Panc1 (cell line): ENCODE measurements at regions not wholly inside any gene's neighbourhood (a gene's known extent, or its start where the extent isn't known, plus 50 kb on each side); places are given as distances from the start of the nearest gene placed in this dataset.

Experiments used
- ATAC-seq: fragments of 200-7000 bp; cut with Tn5 transposase; 2 replicates; pipeline ENCODE4 v1.9.1; 2020; ENCODE audit warnings: mild to moderate bottlenecking, moderate library complexity
- BruUV-seq: library from RNA; stranded (reverse); fragments of 400-500 nt; replicated peaks from 2 replicates; lab custom pipeline; 2021; lab: Mats Ljungman, UMichigan
- CTCF ChIA-PET: fragments of 300-600 bp; sonication (Branson Sonifier 250); formaldehyde crosslinking; loops from one replicate; lab custom pipeline; 2022; ENCODE audit warnings: antibody characterized with exemption; lab: Charles Lee
- POLR2A ChIA-PET: fragments of 300-600 bp; sonication (Branson Sonifier 250); formaldehyde crosslinking; loops from one replicate; lab custom pipeline; 2022; ENCODE audit warnings: antibody characterized with exemption; lab: Charles Lee
- DNase-seq: peaks from one replicate; pipeline ENCODE4 v3.0.0-alpha.2; 2010; ENCODE audit warnings: low read depth, low spot score
- H3K27ac ChIP-seq: 2 replicates; pipeline ENCODE4 v1.5.1; 2011; ENCODE audit warnings: mild to moderate bottlenecking, low read length, inconsistent platforms
- H3K27me3 ChIP-seq: fragments of 200-500 bp; sonication (Bioruptor generic); 2 replicates; pipeline ENCODE4 v1.6.0; 2014; ENCODE audit warnings: low read length, inconsistent platforms; ENCODE audit not compliant: control insufficient read depth, insufficient read depth
- H3K36me3 ChIP-seq: fragments of 200-500 bp; sonication (Bioruptor generic); 2 replicates; pipeline ENCODE4 v1.5.1; 2014; ENCODE audit warnings: inconsistent platforms, mild to moderate bottlenecking, low read length, moderate library complexity; ENCODE audit not compliant: control insufficient read depth, insufficient read depth
- H3K4me1 ChIP-seq: 2 replicates; pipeline ENCODE4 v1.5.1; 2011; ENCODE audit warnings: inconsistent platforms, mild to moderate bottlenecking, low read length, moderate library complexity; ENCODE audit not compliant: control insufficient read depth, insufficient read depth
- H3K4me3 ChIP-seq, 2 experiments: 2 replicates each; pipeline ENCODE4 v1.5.1; 2011 to 2012; ENCODE audit warnings: low read depth in 2 of 2, low read length in 2 of 2, mild to moderate bottlenecking in 2 of 2, inconsistent platforms in 1 of 2, moderate library complexity in 1 of 2
- H3K9me3 ChIP-seq: fragments of 200-500 bp; sonication (Bioruptor generic); 2 replicates; pipeline ENCODE4 v1.5.1; 2014; ENCODE audit warnings: low read depth, mild to moderate bottlenecking, inconsistent platforms, low read length, moderate library complexity; ENCODE audit not compliant: control insufficient read depth, insufficient read depth
- POLR2AphosphoS5 ChIP-seq: IDR thresholded peaks from 2 replicates; pipeline ENCODE4 v1.6.1; 2012; ENCODE audit warnings: mild to moderate bottlenecking, low read depth, low read length, moderate library complexity
- SIN3A ChIP-seq: IDR thresholded peaks from 2 replicates; pipeline ENCODE4 v1.6.1; 2012; ENCODE audit warnings: low read depth, mild to moderate bottlenecking, low read length, moderate library complexity, borderline replicate concordance; ENCODE audit not compliant: insufficient read depth
- TCF7L2 ChIP-seq: IDR thresholded peaks from 2 replicates; pipeline ENCODE4 v1.6.1; 2011; ENCODE audit warnings: mild to moderate bottlenecking, low read depth, low read length, inconsistent platforms
- in situ Hi-C: cut with HindIII; loops from 2 replicates; pipeline ENCODE4 v1.10.0; 2016; ENCODE audit warnings: low sequenced_read_pairs, low pct_unique_long_range_greater_than_20kb
- intact Hi-C: fragments of 100-400 bp; cut with micrococcal nuclease; formaldehyde crosslinking; loops from one replicate; pipeline ENCODE4 v1.10.0; 2022; ENCODE audit not compliant: unreplicated experiment
- TF ChIP-seq, protein P1 (sequence below), 2 experiments: IDR thresholded peaks; 2 replicates each; pipeline ENCODE4 v1.6.1; 2011 to 2012; ENCODE audit warnings: low read depth in 2 of 2, control low read depth in 1 of 2, low read length in 1 of 2, mild to moderate bottlenecking in 1 of 2, moderate library complexity in 1 of 2; ENCODE audit not compliant: insufficient read depth in 1 of 2
- TF ChIP-seq, protein P2 (sequence below): fragments of 450-650 bp; IDR thresholded peaks from 2 replicates; pipeline ENCODE4 v1.5.1; 2017; ENCODE audit warnings: mild to moderate bottlenecking

DNA sequence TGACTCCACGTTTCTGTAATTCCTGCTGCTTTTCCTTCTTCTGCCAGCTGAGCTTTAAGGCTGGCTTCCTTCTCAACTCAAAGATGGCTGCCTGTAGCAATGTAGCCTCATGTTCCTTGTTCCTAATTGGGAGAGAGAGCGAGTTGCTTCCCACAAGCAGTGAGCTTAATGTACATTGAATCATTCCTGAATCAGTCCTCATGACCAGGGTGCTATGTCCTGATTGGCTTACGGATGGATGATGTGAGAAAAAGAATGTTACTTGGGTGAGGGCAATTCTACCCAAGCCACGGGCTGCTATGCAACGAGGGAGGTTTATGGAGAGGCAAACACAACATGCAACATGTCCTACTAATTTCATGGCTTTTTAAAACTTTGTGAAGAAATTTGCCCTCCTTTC is 356.2 kb downstream of the RASEF start:
- ChIA-PET POLR2A (no interaction called here), CTCF (no interaction called here)
- Histone ChIP-seq H3K9me3 (no peaks in the 10 kb centered on the region), H3K4me1 (no peaks in the 10 kb centered on the region), H3K27me3 (no peaks in the 10 kb centered on the region), H3K27ac (no peak overlapping the region), H3K36me3 (no peaks in the 10 kb centered on the region), H3K4me3 (no peak overlapping the region)
- intact Hi-C loops (no loop called here), in situ Hi-C loops (no loop called here)
- BruUV-seq: no TSS peak
- DNase-seq: no peak
- ATAC-seq: no peak
- TF ChIP-seq, protein P1, sequence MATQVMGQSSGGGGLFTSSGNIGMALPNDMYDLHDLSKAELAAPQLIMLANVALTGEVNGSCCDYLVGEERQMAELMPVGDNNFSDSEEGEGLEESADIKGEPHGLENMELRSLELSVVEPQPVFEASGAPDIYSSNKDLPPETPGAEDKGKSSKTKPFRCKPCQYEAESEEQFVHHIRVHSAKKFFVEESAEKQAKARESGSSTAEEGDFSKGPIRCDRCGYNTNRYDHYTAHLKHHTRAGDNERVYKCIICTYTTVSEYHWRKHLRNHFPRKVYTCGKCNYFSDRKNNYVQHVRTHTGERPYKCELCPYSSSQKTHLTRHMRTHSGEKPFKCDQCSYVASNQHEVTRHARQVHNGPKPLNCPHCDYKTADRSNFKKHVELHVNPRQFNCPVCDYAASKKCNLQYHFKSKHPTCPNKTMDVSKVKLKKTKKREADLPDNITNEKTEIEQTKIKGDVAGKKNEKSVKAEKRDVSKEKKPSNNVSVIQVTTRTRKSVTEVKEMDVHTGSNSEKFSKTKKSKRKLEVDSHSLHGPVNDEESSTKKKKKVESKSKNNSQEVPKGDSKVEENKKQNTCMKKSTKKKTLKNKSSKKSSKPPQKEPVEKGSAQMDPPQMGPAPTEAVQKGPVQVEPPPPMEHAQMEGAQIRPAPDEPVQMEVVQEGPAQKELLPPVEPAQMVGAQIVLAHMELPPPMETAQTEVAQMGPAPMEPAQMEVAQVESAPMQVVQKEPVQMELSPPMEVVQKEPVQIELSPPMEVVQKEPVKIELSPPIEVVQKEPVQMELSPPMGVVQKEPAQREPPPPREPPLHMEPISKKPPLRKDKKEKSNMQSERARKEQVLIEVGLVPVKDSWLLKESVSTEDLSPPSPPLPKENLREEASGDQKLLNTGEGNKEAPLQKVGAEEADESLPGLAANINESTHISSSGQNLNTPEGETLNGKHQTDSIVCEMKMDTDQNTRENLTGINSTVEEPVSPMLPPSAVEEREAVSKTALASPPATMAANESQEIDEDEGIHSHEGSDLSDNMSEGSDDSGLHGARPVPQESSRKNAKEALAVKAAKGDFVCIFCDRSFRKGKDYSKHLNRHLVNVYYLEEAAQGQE (IDR thresholded peaks at IDR 0.05; ENCODE audit: insufficient read depth in 1 of 2, low read depth in 2 of 2, low read length in 1 of 2): no peak
- TF ChIP-seq TCF7L2 (no peak), SIN3A (no peak), POLR2AphosphoS5 (no peak)
- TF ChIP-seq, protein P2, sequence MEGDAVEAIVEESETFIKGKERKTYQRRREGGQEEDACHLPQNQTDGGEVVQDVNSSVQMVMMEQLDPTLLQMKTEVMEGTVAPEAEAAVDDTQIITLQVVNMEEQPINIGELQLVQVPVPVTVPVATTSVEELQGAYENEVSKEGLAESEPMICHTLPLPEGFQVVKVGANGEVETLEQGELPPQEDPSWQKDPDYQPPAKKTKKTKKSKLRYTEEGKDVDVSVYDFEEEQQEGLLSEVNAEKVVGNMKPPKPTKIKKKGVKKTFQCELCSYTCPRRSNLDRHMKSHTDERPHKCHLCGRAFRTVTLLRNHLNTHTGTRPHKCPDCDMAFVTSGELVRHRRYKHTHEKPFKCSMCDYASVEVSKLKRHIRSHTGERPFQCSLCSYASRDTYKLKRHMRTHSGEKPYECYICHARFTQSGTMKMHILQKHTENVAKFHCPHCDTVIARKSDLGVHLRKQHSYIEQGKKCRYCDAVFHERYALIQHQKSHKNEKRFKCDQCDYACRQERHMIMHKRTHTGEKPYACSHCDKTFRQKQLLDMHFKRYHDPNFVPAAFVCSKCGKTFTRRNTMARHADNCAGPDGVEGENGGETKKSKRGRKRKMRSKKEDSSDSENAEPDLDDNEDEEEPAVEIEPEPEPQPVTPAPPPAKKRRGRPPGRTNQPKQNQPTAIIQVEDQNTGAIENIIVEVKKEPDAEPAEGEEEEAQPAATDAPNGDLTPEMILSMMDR: no peak

DNA sequence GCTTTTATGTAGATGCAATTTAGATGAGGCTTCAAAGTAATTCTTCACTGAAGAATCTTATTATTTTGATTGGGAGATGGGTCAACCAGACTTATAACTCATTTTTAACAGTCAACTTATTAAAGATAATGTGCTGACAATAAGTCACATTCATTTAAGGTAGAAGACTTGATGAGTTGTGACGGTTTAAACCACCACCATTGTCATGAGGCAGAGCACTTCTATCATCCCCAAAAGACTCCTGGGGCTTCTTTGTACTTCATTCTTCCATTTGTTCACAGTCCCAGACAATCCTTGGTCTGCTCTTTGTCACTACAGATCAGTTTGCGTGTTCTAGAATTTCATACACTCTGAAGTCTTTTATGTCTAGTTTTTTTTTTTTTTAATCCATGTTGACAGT is 346.1 kb downstream of the RASEF start:
- ChIA-PET CTCF (no interaction called here), POLR2A (no interaction called here)
- intact Hi-C loops (no loop called here), in situ Hi-C loops (no loop called here)
- no peak overlapping the region for H3K27ac ChIP-seq
- no peaks in the 10 kb centered on the region for H3K9me3 ChIP-seq
- no peaks in the 10 kb centered on the region for H3K4me1 ChIP-seq
- H3K27me3 ChIP-seq: no peaks in the 10 kb centered on the region
- no peak for DNase-seq
- TF ChIP-seq POLR2AphosphoS5 (no peak), SIN3A (no peak)
- TF ChIP-seq, protein P2: no peak
- TF ChIP-seq, protein P1 (IDR thresholded peaks at IDR 0.05; ENCODE audit: insufficient read depth in 1 of 2, low read depth in 2 of 2, low read length in 1 of 2): no peak
- no TSS peak for BruUV-seq
- no peak for ATAC-seq
- H3K4me3 ChIP-seq: no peak overlapping the region
- H3K36me3 ChIP-seq: no peaks in the 10 kb centered on the region
